HCT116 (cell line): ENCODE measurements at regions not wholly inside any gene's neighbourhood (a gene's known extent, or its start where the extent isn't known, plus 50 kb on each side); places are given as distances from the start of the nearest gene placed in this dataset.

ENCODE experiments used
- ATAC-seq: fragments of 200-7000 bp; cut with Tn5 transposase; 2 replicates; pipeline ENCODE4 v1.9.1; 2020; ENCODE audit warnings: mild to moderate bottlenecking, moderate library complexity
- BruUV-seq: library from RNA; stranded (reverse); fragments of 400-500 nt; replicated peaks from 2 replicates; lab custom pipeline; 2021; lab: Mats Ljungman, UMichigan
- CTCF ChIA-PET: fragments of 300-600 bp; sonication (Branson Sonifier 250); formaldehyde crosslinking; loops from one replicate; lab custom pipeline; 2021; ENCODE audit warnings: antibody characterized with exemption; lab: Charles Lee
- POLR2A ChIA-PET: fragments of 300-600, 350-600 bp; sonication (Branson Sonifier 250); formaldehyde crosslinking; loops from one replicate; lab custom pipeline; 2021; ENCODE audit warnings: antibody characterized with exemption; lab: Charles Lee
- RAD21 ChIA-PET, 2 experiments: fragments of 300-600 bp; sonication (Branson Sonifier 250); formaldehyde crosslinking; loops; one replicate each; lab custom pipeline; 2023; ENCODE audit warnings: low total read pairs in 2 of 2; ENCODE audit not compliant: uncharacterized antibody in 2 of 2, unreplicated experiment in 2 of 2, low non-redundant PET in 1 of 2; lab: Charles Lee
- DNase-seq: peaks from one replicate; pipeline ENCODE4 v3.0.0-alpha.2; 2010; ENCODE audit warnings: low read depth, low spot score
- H2AFZ ChIP-seq: fragments of 200-600 bp; shearing (Covaris generic), sonication (generic); 2 replicates; pipeline ENCODE4 v1.6.1; 2017; ENCODE audit warnings: low read depth, mixed run types, mixed read lengths, antibody characterized with exemption, low read length; ENCODE audit not compliant: poor library complexity, severe bottlenecking
- H3K27ac ChIP-seq: 2 replicates; pipeline ENCODE4 v1.5.1; 2012; ENCODE audit warnings: low read depth, low read length
- H3K27me3 ChIP-seq: fragments of 200-600 bp; sonication (generic); 2 replicates; pipeline ENCODE4 v1.6.1; 2016; ENCODE audit warnings: mixed run types, low read length, mixed read lengths; ENCODE audit not compliant: insufficient read depth
- H3K36me3 ChIP-seq, 2 experiments: fragments of 200-500 bp in 1 of 2; fragments of 200-600 bp in 1 of 2; sonication (Bioruptor generic) in 1 of 2; sonication (generic) in 1 of 2; 2 replicates each; pipeline versions ENCODE4 v1.5.1 to v1.6.1; 2014 to 2016; ENCODE audit warnings: low read length in 2 of 2, inconsistent platforms in 1 of 2, mixed read lengths in 1 of 2, mixed run types in 1 of 2; ENCODE audit not compliant: insufficient read depth in 2 of 2, control insufficient read depth in 1 of 2
- H3K4me1 ChIP-seq, 2 experiments: fragments of 200-600 bp in 1 of 2; sonication (generic) in 1 of 2; 2 replicates each; pipeline versions ENCODE4 v1.5.1 to v1.6.1; 2012 to 2017; ENCODE audit warnings: low read length in 2 of 2, inconsistent platforms in 1 of 2, mild to moderate bottlenecking in 1 of 2, mixed read lengths in 1 of 2, mixed run types in 1 of 2, moderate library complexity in 1 of 2; ENCODE audit not compliant: insufficient read depth in 2 of 2, control insufficient read depth in 1 of 2
- H3K4me2 ChIP-seq: fragments of 200-600 bp; sonication (generic); 2 replicates; pipeline ENCODE4 v1.6.1; 2017; ENCODE audit warnings: mixed run types, low read length, mixed read lengths
- H3K4me3 ChIP-seq, 2 experiments: fragments of 200-600 bp in 1 of 2; sonication (generic) in 1 of 2; replicated peaks in 1 of 2; 2 replicates each; pipeline ENCODE4 v1.5.1; 2011 to 2016; ENCODE audit warnings: low read length in 2 of 2, control low read depth in 1 of 2, low read depth in 1 of 2, mild to moderate bottlenecking in 1 of 2, mixed read lengths in 1 of 2, mixed run types in 1 of 2
- H3K79me2 ChIP-seq: fragments of 200-600 bp; sonication (generic); 2 replicates; pipeline ENCODE4 v1.6.1; 2017; ENCODE audit warnings: mild to moderate bottlenecking, mixed run types, low read length, moderate library complexity, mixed read lengths; ENCODE audit not compliant: insufficient read depth
- H3K9ac ChIP-seq: fragments of 200-600 bp; sonication (generic); 2 replicates; pipeline ENCODE4 v1.6.1; 2016; ENCODE audit warnings: low read length, mixed read lengths
- H3K9me2 ChIP-seq: fragments of 200-600 bp; sonication (generic), shearing (Covaris generic); 2 replicates; pipeline ENCODE4 v1.6.1; 2017; ENCODE audit warnings: mixed run types, mild to moderate bottlenecking, moderate library complexity; ENCODE audit not compliant: insufficient read depth
- H3K9me3 ChIP-seq, 2 experiments: fragments of 200-500 bp in 1 of 2; fragments of 200-600 bp in 1 of 2; sonication (Bioruptor generic) in 1 of 2; sonication (generic) in 1 of 2; 2 replicates each; pipeline ENCODE4 v1.6.1; 2014 to 2017; ENCODE audit warnings: low read length in 2 of 2, mixed read lengths in 2 of 2, inconsistent platforms in 1 of 2, low read depth in 1 of 2, mild to moderate bottlenecking in 1 of 2, mixed run types in 1 of 2, moderate library complexity in 1 of 2; ENCODE audit not compliant: control insufficient read depth in 1 of 2, insufficient read depth in 1 of 2
- H4K20me1 ChIP-seq: fragments of 200-600 bp; sonication (generic), shearing (Covaris generic); 2 replicates; pipeline ENCODE4 v1.6.1; 2017; ENCODE audit warnings: mixed run types, mild to moderate bottlenecking, moderate library complexity; ENCODE audit not compliant: insufficient read depth
- EZH2phosphoT487 ChIP-seq: fragments of 200-600 bp; IDR thresholded peaks from 2 replicates; pipeline ENCODE4 v1.6.1; 2018; ENCODE audit warnings: antibody characterized with exemption, borderline replicate concordance
- FOSL1 ChIP-seq: IDR thresholded peaks from 2 replicates; pipeline ENCODE4 v1.6.1; 2012; ENCODE audit warnings: low read depth
- MAX ChIP-seq: IDR thresholded peaks from 2 replicates; pipeline ENCODE4 v1.6.1; 2012
- POLR2A ChIP-seq: IDR thresholded peaks from 2 replicates; pipeline ENCODE4 v1.7.0; 2011; ENCODE audit warnings: borderline replicate concordance; ENCODE audit not compliant: insufficient read depth, insufficient read length; ENCODE audit errors: extremely low read depth
- REST ChIP-seq: IDR thresholded peaks from 2 replicates; pipeline ENCODE4 v1.6.1; 2012; ENCODE audit warnings: low read depth
- SRF ChIP-seq: IDR thresholded peaks from 2 replicates; pipeline ENCODE4 v1.6.1; 2012; ENCODE audit warnings: low read depth
- YY1 ChIP-seq: IDR thresholded peaks from 2 replicates; pipeline ENCODE4 v1.6.1; 2011; ENCODE audit warnings: low read length, low read depth, moderate library complexity, mild to moderate bottlenecking; ENCODE audit not compliant: insufficient replicate concordance; ENCODE audit errors: extremely low read depth
- ZNF274 ChIP-seq: fragments of 200-500 bp; sonication (Bioruptor generic); IDR thresholded peaks from 2 replicates; pipeline ENCODE4 v1.6.1; 2014; ENCODE audit warnings: mild to moderate bottlenecking, low read depth, low read length, inconsistent platforms
- intact Hi-C: fragments of 100-400 bp; cut with micrococcal nuclease; formaldehyde crosslinking; loops from 2 replicates; pipeline ENCODE4 v1.10.0; 2022

- H3K79me2 ChIP-seq = no peaks in the 10 kb centered on the region
- H3K9me3 ChIP-seq = no peaks in the 10 kb centered on the region
- H4K20me1 ChIP-seq = no peaks in the 10 kb centered on the region; the same call in 1 of the 2 replicates
- H3K27me3 ChIP-seq = no peaks in the 10 kb centered on the region; the same call in 1 of the 2 replicates
- no peak overlapping the region for H3K27ac ChIP-seq
- no peak overlapping the region for H3K4me3 ChIP-seq
- H3K9ac ChIP-seq = no peak overlapping the region
- TF ChIP-seq MAX (no peak), ZNF274 (no peak), YY1 (no peak), POLR2A (no peak), EZH2phosphoT487 (no peak), REST (no peak), SRF (no peak), FOSL1 (no peak)
- H3K36me3 ChIP-seq = no peaks in the 10 kb centered on the region
- ATAC-seq = no peak
- intact Hi-C loops = no loop called here
- CTCF ChIA-PET = no interaction called here
- no peak overlapping the region for H2AFZ ChIP-seq
- RAD21 ChIA-PET = no interaction called here
- POLR2A ChIA-PET = no interaction called here
- H3K9me2 ChIP-seq = no peaks in the 10 kb centered on the region
- no TSS peak for BruUV-seq
- no peak overlapping the region for H3K4me2 ChIP-seq
- no peak for DNase-seq
- H3K4me1 ChIP-seq = peaks cover 4% of the 10 kb centered on the region in 2 experiments; a peak in 2 of 4 replicates
These were observed 566.4 kb downstream of the TNS1 start for GRCh38 chr2:217436386-217436785.
